OCI-LY7 (cell line): ENCODE measurements at regions not wholly inside any gene's neighbourhood (a gene's known extent, or its start where the extent isn't known, plus 50 kb on each side); places are given as distances from the start of the nearest gene placed in this dataset.

Experiments used
- CTCF ChIP-seq: fragments of 200-600 bp; sonication (generic); conservative IDR thresholded peaks from 2 replicates; pipeline ENCODE4 v1.5.1; 2014; ENCODE audit warnings: mild to moderate bottlenecking, antibody characterized with exemption, low read length, moderate library complexity, mixed read lengths
- EZH2phosphoT487 ChIP-seq: fragments of 200-600 bp; sonication (generic); IDR thresholded peaks from 2 replicates; pipeline ENCODE4 v1.6.1; 2018; ENCODE audit warnings: low read depth, borderline replicate concordance, mild to moderate bottlenecking, mixed run types, antibody characterized with exemption, low read length, moderate library complexity, mixed read lengths

GRCh38 chr9:82810915-82811314 lies 252.0 kb downstream of the RASEF start:
- TF ChIP-seq CTCF: no peak
- no peak for TF ChIP-seq EZH2phosphoT487
